ENCODE measurements at regions not wholly inside any gene's neighbourhood (a gene's known extent, or its start where the extent isn't known, plus 50 kb on each side); places are given as distances from the start of the nearest gene placed in this dataset.

GRCh38 chr10:83184641-83185040, 954.7 kb upstream of the GHITM start:
- Histone ChIP-seq H2AFZ (ENCODE audit: low read depth) (no peak overlapping the region), H3K27ac (no peak overlapping the region), H3K79me2 (ENCODE audit: insufficient read depth, low read depth) (no peaks in the 10 kb centered on the region), H3K9ac (no peak overlapping the region), H3K4me1 (ENCODE audit: low read depth, poor library complexity, severe bottlenecking) (no peaks in the 10 kb centered on the region), H3K4me2 (no peak overlapping the region), H3K36me3 (ENCODE audit: insufficient read depth) (no peaks in the 10 kb centered on the region), H4K20me1 (ENCODE audit: insufficient read depth) (no peaks in the 10 kb centered on the region), H3K4me3 (IDR thresholded peaks at IDR 0.05; ENCODE audit: insufficient read depth, low read depth, low read length) (no peak overlapping the region), H3K27me3 (ENCODE audit: insufficient read depth, low read depth) (no peaks in the 10 kb centered on the region)
- no peak for TF ChIP-seq CTCF (conservative IDR thresholded peaks at IDR 0.05; ENCODE audit: low read depth, low read length)

GRCh38 chr10:83190614-83191013, 948.7 kb upstream of the GHITM start:
- no peak overlapping the region for H3K27ac ChIP-seq
- H3K9ac ChIP-seq = no peak overlapping the region
- no peak overlapping the region for H3K4me3 ChIP-seq (IDR thresholded peaks at IDR 0.05; ENCODE audit: insufficient read depth, low read depth, low read length)
- H3K27me3 ChIP-seq (ENCODE audit: insufficient read depth, low read depth) = no peaks in the 10 kb centered on the region
- no peaks in the 10 kb centered on the region for H3K36me3 ChIP-seq (ENCODE audit: insufficient read depth)
- no peak for TF ChIP-seq CTCF (conservative IDR thresholded peaks at IDR 0.05; ENCODE audit: low read depth, low read length)
- H3K4me2 ChIP-seq = no peak overlapping the region
- H3K4me1 ChIP-seq (ENCODE audit: low read depth, poor library complexity, severe bottlenecking) = no peaks in the 10 kb centered on the region
- H3K79me2 ChIP-seq (ENCODE audit: insufficient read depth, low read depth) = no peaks in the 10 kb centered on the region
- H2AFZ ChIP-seq (ENCODE audit: low read depth) = no peak overlapping the region
- H4K20me1 ChIP-seq (ENCODE audit: insufficient read depth) = no peaks in the 10 kb centered on the region

DNA sequence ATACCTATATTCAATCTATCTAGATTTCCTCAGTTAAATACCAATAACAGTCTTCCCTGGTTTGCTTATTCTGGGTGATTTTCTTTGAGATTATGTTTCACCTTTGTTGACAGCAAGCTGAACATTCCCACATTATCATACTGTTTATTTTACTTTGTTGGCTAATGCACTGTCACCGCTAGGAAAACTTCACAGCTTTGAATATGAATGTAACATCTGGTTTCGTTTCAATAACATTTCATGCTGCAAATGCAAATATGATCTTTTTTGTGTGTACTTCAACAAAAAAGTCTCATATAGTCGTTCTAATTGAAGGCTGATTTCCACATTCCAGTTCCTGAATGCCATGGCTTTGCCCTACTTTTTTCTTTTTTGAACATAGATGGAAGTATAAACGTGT, 946.3 kb upstream of the GHITM start:
- Histone ChIP-seq H4K20me1 (ENCODE audit: insufficient read depth) (no peaks in the 10 kb centered on the region), H3K27me3 (ENCODE audit: insufficient read depth, low read depth) (no peaks in the 10 kb centered on the region), H3K79me2 (ENCODE audit: insufficient read depth, low read depth) (no peaks in the 10 kb centered on the region), H3K36me3 (ENCODE audit: insufficient read depth) (no peaks in the 10 kb centered on the region), H3K4me1 (ENCODE audit: low read depth, poor library complexity, severe bottlenecking) (no peaks in the 10 kb centered on the region), H3K9ac (no peak overlapping the region), H3K4me3 (IDR thresholded peaks at IDR 0.05; ENCODE audit: insufficient read depth, low read depth, low read length) (no peak overlapping the region), H2AFZ (ENCODE audit: low read depth) (no peak overlapping the region), H3K27ac (no peak overlapping the region), H3K4me2 (no peak overlapping the region)
- TF ChIP-seq CTCF (conservative IDR thresholded peaks at IDR 0.05; ENCODE audit: low read depth, low read length) = no peak

- no peak overlapping the region for H3K4me2 ChIP-seq
- no peaks in the 10 kb centered on the region for H4K20me1 ChIP-seq (ENCODE audit: insufficient read depth)
- no peak overlapping the region for H2AFZ ChIP-seq (ENCODE audit: low read depth)
- H3K4me1 ChIP-seq (ENCODE audit: low read depth, poor library complexity, severe bottlenecking) = no peaks in the 10 kb centered on the region
- no peaks in the 10 kb centered on the region for H3K27me3 ChIP-seq (ENCODE audit: insufficient read depth, low read depth)
- no peaks in the 10 kb centered on the region; the same call in 1 of the 2 replicates for H3K36me3 ChIP-seq (ENCODE audit: insufficient read depth)
- H3K9ac ChIP-seq = no peak overlapping the region
- H3K4me3 ChIP-seq (IDR thresholded peaks at IDR 0.05; ENCODE audit: insufficient read depth, low read depth, low read length) = no peak overlapping the region
- no peak overlapping the region for H3K27ac ChIP-seq
- no peaks in the 10 kb centered on the region for H3K79me2 ChIP-seq (ENCODE audit: insufficient read depth, low read depth)
- no peak for TF ChIP-seq CTCF (conservative IDR thresholded peaks at IDR 0.05; ENCODE audit: low read depth, low read length)
Observed at GRCh38 chr10:83195021-83195420, 944.3 kb upstream of the GHITM start.

Measured in KMS-11 (cell line).